PC-3 (cell line): ENCODE measurements at regions not wholly inside any gene's neighbourhood (a gene's known extent, or its start where the extent isn't known, plus 50 kb on each side); places are given as distances from the start of the nearest gene placed in this dataset.

Experiments
- ATAC-seq: fragments of 200-7000 bp; cut with Tn5 transposase; 2 replicates; pipeline ENCODE4 v1.9.1; 2020; ENCODE audit warnings: mild to moderate bottlenecking, moderate library complexity
- BruUV-seq: library from RNA; stranded (reverse); fragments of 400-500 nt; replicated peaks from 2 replicates; lab custom pipeline; 2021; lab: Mats Ljungman, UMichigan
- CTCF ChIA-PET: fragments of 300-600 bp; sonication (Branson Sonifier 250); formaldehyde crosslinking; loops from one replicate; lab custom pipeline; 2022; ENCODE audit warnings: antibody characterized with exemption; lab: Charles Lee
- POLR2A ChIA-PET: fragments of 300-600 bp; sonication (Branson Sonifier 250); formaldehyde crosslinking; loops from one replicate; lab custom pipeline; 2022; ENCODE audit warnings: antibody characterized with exemption; ENCODE audit not compliant: unreplicated experiment; lab: Charles Lee
- DNase-seq: peaks from one replicate; pipeline ENCODE4 v3.0.0-alpha.2; 2015
- H2AFZ ChIP-seq: fragments of 300-600 bp; sonication (generic); 2 replicates; pipeline ENCODE4 v1.6.0; 2016; ENCODE audit warnings: antibody characterized with exemption, low read length
- H3F3A ChIP-seq: fragments of 300-600 bp; sonication (generic); one replicate; pipeline ENCODE4 v1.6.0; 2017; ENCODE audit warnings: antibody characterized with exemption, low read length, control low read depth, mild to moderate bottlenecking; ENCODE audit not compliant: unreplicated experiment
- H3K27ac ChIP-seq: fragments of 300-600 bp; sonication (generic); 2 replicates; pipeline ENCODE4 v1.5.1; 2016; ENCODE audit warnings: mild to moderate bottlenecking, low read length
- H3K27me3 ChIP-seq: fragments of 300-600 bp; sonication (generic); 2 replicates; pipeline ENCODE4 v1.6.1; 2016; ENCODE audit warnings: low read length, mixed read lengths
- H3K36me3 ChIP-seq: fragments of 300-600 bp; sonication (generic); 2 replicates; pipeline ENCODE4 v1.6.1; 2016; ENCODE audit warnings: low read depth, mixed run types, low read length, mixed read lengths
- H3K4me1 ChIP-seq: fragments of 300-600 bp; sonication (generic); 2 replicates; pipeline ENCODE4 v1.5.1; 2016; ENCODE audit warnings: low read length; ENCODE audit not compliant: insufficient read depth
- H3K4me2 ChIP-seq: fragments of 300-600 bp; sonication (generic); 2 replicates; pipeline ENCODE4 v1.6.0; 2016; ENCODE audit warnings: low read length
- H3K4me3 ChIP-seq: fragments of 300-600 bp; sonication (generic); 2 replicates; pipeline ENCODE4 v1.5.1; 2016; ENCODE audit warnings: mild to moderate bottlenecking, low read length, mixed read lengths
- H3K79me2 ChIP-seq: fragments of 300-600 bp; sonication (generic); 2 replicates; pipeline ENCODE4 v1.6.1; 2017; ENCODE audit warnings: low read length, mixed read lengths
- H3K9ac ChIP-seq: fragments of 300-600 bp; sonication (generic); 2 replicates; pipeline ENCODE4 v1.6.0; 2016; ENCODE audit warnings: mild to moderate bottlenecking, low read length
- H3K9me2 ChIP-seq: fragments of 300-600 bp; sonication (generic); replicated peaks from 2 replicates; pipeline ENCODE4 v1.6.1; 2016; ENCODE audit warnings: mixed run types, low read length, mixed read lengths
- H3K9me3 ChIP-seq: fragments of 300-600 bp; sonication (generic); 2 replicates; pipeline ENCODE4 v1.6.1; 2016; ENCODE audit warnings: low read length, mixed read lengths
- H4K20me1 ChIP-seq: fragments of 300-600 bp; sonication (generic); 2 replicates; pipeline ENCODE4 v1.6.1; 2016; ENCODE audit warnings: low read length, mixed read lengths
- EZH2 ChIP-seq: fragments of 300-600 bp; sonication (generic); IDR thresholded peaks from one replicate; pipeline ENCODE4 v1.6.1; 2017; ENCODE audit warnings: antibody characterized with exemption, mild to moderate bottlenecking, low read length; ENCODE audit not compliant: unreplicated experiment
- EZH2phosphoT487 ChIP-seq: fragments of 300-600 bp; sonication (generic); IDR thresholded peaks from 2 replicates; pipeline ENCODE4 v1.6.1; 2018; ENCODE audit warnings: mild to moderate bottlenecking, antibody characterized with exemption, low read length, borderline replicate concordance
- intact Hi-C: fragments of 100-400 bp; cut with micrococcal nuclease; formaldehyde crosslinking; loops from 2 replicates; pipeline ENCODE4 v1.9.0; 2023
- TF ChIP-seq, protein P1 (sequence below): fragments of 300-600 bp; sonication (generic); conservative IDR thresholded peaks from 2 replicates; pipeline ENCODE4 v1.5.1; 2017; ENCODE audit warnings: antibody characterized with exemption, low read depth, mild to moderate bottlenecking, low read length

- no peak overlapping the region for H2AFZ ChIP-seq
- H3K9me2 ChIP-seq: no peaks in the 10 kb centered on the region
- CTCF ChIA-PET: no interaction called here
- ATAC-seq (no peak), DNase-seq (no peak)
- H3F3A ChIP-seq: no peaks in the 10 kb centered on the region
- H3K4me1 ChIP-seq: no peaks in the 10 kb centered on the region
- no peaks in the 10 kb centered on the region for H3K36me3 ChIP-seq
- no peak for TF ChIP-seq EZH2phosphoT487
- no peak for TF ChIP-seq EZH2
- TF ChIP-seq, protein P1, sequence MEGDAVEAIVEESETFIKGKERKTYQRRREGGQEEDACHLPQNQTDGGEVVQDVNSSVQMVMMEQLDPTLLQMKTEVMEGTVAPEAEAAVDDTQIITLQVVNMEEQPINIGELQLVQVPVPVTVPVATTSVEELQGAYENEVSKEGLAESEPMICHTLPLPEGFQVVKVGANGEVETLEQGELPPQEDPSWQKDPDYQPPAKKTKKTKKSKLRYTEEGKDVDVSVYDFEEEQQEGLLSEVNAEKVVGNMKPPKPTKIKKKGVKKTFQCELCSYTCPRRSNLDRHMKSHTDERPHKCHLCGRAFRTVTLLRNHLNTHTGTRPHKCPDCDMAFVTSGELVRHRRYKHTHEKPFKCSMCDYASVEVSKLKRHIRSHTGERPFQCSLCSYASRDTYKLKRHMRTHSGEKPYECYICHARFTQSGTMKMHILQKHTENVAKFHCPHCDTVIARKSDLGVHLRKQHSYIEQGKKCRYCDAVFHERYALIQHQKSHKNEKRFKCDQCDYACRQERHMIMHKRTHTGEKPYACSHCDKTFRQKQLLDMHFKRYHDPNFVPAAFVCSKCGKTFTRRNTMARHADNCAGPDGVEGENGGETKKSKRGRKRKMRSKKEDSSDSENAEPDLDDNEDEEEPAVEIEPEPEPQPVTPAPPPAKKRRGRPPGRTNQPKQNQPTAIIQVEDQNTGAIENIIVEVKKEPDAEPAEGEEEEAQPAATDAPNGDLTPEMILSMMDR: no peak
- H3K4me3 ChIP-seq: no peak overlapping the region
- POLR2A ChIA-PET: no interaction called here
- 0 out of 2 replicates have a peak, but pooled peaks cover 6% of the 10 kb centered on the region for H3K9me3 ChIP-seq
- no peak overlapping the region for H3K4me2 ChIP-seq
- H3K27ac ChIP-seq: no peak overlapping the region
- peaks cover 8% of the 10 kb centered on the region; the same call in 1 of the 2 replicates for H3K27me3 ChIP-seq
- no peaks in the 10 kb centered on the region for H4K20me1 ChIP-seq
- H3K79me2 ChIP-seq: no peaks in the 10 kb centered on the region
- intact Hi-C loops: no loop called here
- no TSS peak for BruUV-seq
- H3K9ac ChIP-seq: no peak overlapping the region
These were observed 418.4 kb upstream of the RARB start for GRCh38 chr3:25009665-25010064.

GRCh38 chr3:25015599-25015998 is 412.5 kb upstream of the RARB start:
- Histone ChIP-seq H3K27me3 (peaks cover 8% of the 10 kb centered on the region; the same call in 1 of the 2 replicates), H3K4me2 (no peak overlapping the region), H3F3A (no peaks in the 10 kb centered on the region), H3K4me3 (no peak overlapping the region), H4K20me1 (no peaks in the 10 kb centered on the region), H3K9me3 (no peaks in the 10 kb centered on the region), H3K4me1 (no peaks in the 10 kb centered on the region), H3K9me2 (no peaks in the 10 kb centered on the region), H3K79me2 (no peaks in the 10 kb centered on the region), H3K36me3 (no peaks in the 10 kb centered on the region), H3K27ac (no peak overlapping the region), H3K9ac (no peak overlapping the region), H2AFZ (no peak overlapping the region)
- ATAC-seq: no peak
- CTCF ChIA-PET: no interaction called here
- DNase-seq: no peak
- POLR2A ChIA-PET: no interaction called here
- no peak for TF ChIP-seq EZH2
- TF ChIP-seq, protein P1: no peak
- TF ChIP-seq EZH2phosphoT487: no peak
- BruUV-seq: no TSS peak
- intact Hi-C loops: no loop called here

GRCh38 chr3:25018909-25019308 is 409.2 kb upstream of the RARB start:
- ChIA-PET POLR2A (no interaction called here), CTCF (no interaction called here)
- no peak overlapping the region for H3K9ac ChIP-seq
- TF ChIP-seq EZH2phosphoT487 (no peak), EZH2 (no peak)
- TF ChIP-seq, protein P1: no peak
- H3K9me3 ChIP-seq: no peaks in the 10 kb centered on the region
- no peaks in the 10 kb centered on the region for H4K20me1 ChIP-seq
- no peaks in the 10 kb centered on the region for H3K36me3 ChIP-seq
- DNase-seq (no peak), ATAC-seq (no peak)
- no peak overlapping the region for H2AFZ ChIP-seq
- no peaks in the 10 kb centered on the region for H3K27me3 ChIP-seq
- no peaks in the 10 kb centered on the region for H3K79me2 ChIP-seq
- H3K4me2 ChIP-seq: no peak overlapping the region
- H3K4me1 ChIP-seq: no peaks in the 10 kb centered on the region
- no peaks in the 10 kb centered on the region for H3F3A ChIP-seq
- H3K4me3 ChIP-seq: no peak overlapping the region
- no peaks in the 10 kb centered on the region for H3K9me2 ChIP-seq
- intact Hi-C loops: no loop called here
- no TSS peak for BruUV-seq
- no peak overlapping the region for H3K27ac ChIP-seq
